ENCODE measurements at regions not wholly inside any gene's neighbourhood (a gene's known extent, or its start where the extent isn't known, plus 50 kb on each side); places are given as distances from the start of the nearest gene placed in this dataset.

- DNase-seq (ENCODE audit: low spot score), result no peak
- no peak for TF ChIP-seq CTCF (IDR thresholded peaks at IDR 0.05; ENCODE audit: extremely low read depth, insufficient read depth, missing control alignments)
- in situ Hi-C loops (cut with MboI; ENCODE audit: low pct_unique_long_range_greater_than_20kb, low sequenced_read_pairs, unreplicated experiment), result no loop called here
Measured at GRCh38 chr16:86033971-86034370, 135.0 kb downstream of the IRF8 start.

- DNase-seq (ENCODE audit: low spot score), result no peak
- in situ Hi-C loops (cut with MboI; ENCODE audit: low pct_unique_long_range_greater_than_20kb, low sequenced_read_pairs, unreplicated experiment), result no loop called here
- no peak for TF ChIP-seq CTCF (IDR thresholded peaks at IDR 0.05; ENCODE audit: extremely low read depth, insufficient read depth, missing control alignments)
Measured at GRCh38 chr16:86034421-86034919, 135.5 kb downstream of the IRF8 start.

- in situ Hi-C loops (cut with MboI; ENCODE audit: low pct_unique_long_range_greater_than_20kb, low sequenced_read_pairs, unreplicated experiment), result no loop called here
- no peak for TF ChIP-seq CTCF (IDR thresholded peaks at IDR 0.05; ENCODE audit: extremely low read depth, insufficient read depth, missing control alignments)
- DNase-seq (ENCODE audit: low spot score), result no peak
Measured at GRCh38 chr16:86035906-86036305, 136.9 kb downstream of the IRF8 start.

DNA sequence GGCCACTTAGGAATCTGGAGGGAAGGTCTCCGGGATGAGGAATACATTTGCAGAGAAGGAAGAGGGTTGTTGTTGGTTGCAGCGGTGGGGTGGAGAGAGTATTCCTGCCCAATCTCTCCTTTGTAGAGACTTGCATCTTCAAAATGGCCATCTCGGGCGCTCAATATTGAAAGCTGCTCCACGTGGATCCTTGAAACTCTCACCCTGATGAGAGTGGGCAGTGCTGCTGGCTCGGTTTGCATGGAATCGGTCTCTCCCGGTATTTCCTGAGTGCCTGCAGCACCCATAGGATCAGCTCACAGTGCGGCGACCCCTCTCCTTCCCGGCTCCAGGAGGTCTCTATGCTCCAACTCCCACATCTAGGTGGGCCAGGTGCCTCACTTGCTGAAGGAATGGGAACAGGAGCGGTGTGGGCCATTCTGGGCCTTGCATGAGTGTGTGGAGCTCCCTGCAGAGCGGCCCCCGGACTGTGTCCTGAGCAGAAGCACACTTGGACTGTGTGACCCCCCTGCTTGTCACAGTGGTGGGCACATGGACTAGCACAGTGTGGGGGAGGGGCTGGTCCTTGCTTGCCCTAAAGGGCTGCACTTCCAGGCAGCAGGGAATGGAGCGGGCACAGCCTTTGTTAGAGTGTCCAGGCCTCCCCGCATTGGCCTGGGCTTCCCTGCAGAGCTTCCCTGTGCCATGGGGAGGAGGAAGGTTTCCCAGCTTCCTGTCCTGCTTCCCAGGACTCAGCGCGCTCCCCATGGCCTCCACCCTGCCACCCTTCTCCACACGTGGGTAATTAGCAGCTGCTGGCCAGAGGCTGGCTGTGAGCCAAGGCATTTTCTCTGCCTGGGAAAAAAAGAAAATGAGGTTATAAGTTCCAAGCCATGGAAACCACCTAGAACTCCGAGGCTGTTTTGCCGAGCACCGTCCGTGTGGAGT, 139.3 kb downstream of the IRF8 start:
- in situ Hi-C loops (cut with MboI; ENCODE audit: low pct_unique_long_range_greater_than_20kb, low sequenced_read_pairs, unreplicated experiment), result no loop called here
- no peak for DNase-seq (ENCODE audit: low spot score)
- TF ChIP-seq CTCF (IDR thresholded peaks at IDR 0.05; ENCODE audit: extremely low read depth, insufficient read depth, missing control alignments), result no peak

DNA sequence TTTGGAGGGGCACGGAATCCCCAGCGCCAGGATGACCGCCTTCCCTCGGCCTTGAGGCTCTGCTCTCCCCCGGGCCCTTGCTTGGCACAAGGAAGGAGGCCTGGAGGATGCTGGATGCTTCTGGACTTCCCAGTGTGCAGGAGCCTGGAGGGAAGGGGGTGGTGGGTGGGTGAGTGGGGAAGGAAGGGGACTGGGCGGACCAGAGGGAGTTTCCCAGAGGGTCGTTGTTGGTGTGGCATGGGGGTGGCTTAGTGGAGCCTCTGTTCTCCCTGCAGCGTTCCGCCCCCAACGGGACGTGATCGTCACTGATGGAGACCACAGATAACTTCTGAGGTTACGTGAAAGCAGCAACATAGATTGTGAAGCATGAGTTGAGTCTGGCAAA, 140.0 kb downstream of the IRF8 start:
- TF ChIP-seq CTCF (IDR thresholded peaks at IDR 0.05; ENCODE audit: extremely low read depth, insufficient read depth, missing control alignments), result no peak
- no peak for DNase-seq (ENCODE audit: low spot score)

GRCh38 chr16:86039606-86040005, 140.6 kb downstream of the IRF8 start:
- no peak for TF ChIP-seq CTCF (IDR thresholded peaks at IDR 0.05; ENCODE audit: extremely low read depth, insufficient read depth, missing control alignments)
- DNase-seq (ENCODE audit: low spot score), result no peak
- in situ Hi-C loops (cut with MboI; ENCODE audit: low pct_unique_long_range_greater_than_20kb, low sequenced_read_pairs, unreplicated experiment), result no loop called here

More for the DNA sequence above, 140.0 kb downstream of the IRF8 start:
- in situ Hi-C loops (cut with MboI; ENCODE audit: low pct_unique_long_range_greater_than_20kb, low sequenced_read_pairs, unreplicated experiment), result no loop called here

All from GM13977 (cell line).